Panc1 (cell line): ENCODE measurements at regions not wholly inside any gene's neighbourhood (a gene's known extent, or its start where the extent isn't known, plus 50 kb on each side); places are given as distances from the start of the nearest gene placed in this dataset.
"Not testable (repeated sequence)": the region's sequence is repeated elsewhere in the genome, so short reads cannot be mapped to it uniquely, and the experiment has no call there.

ENCODE experiments used
- ATAC-seq: fragments of 200-7000 bp; cut with Tn5 transposase; 2 replicates; pipeline ENCODE4 v1.9.1; 2020; ENCODE audit warnings: mild to moderate bottlenecking, moderate library complexity
- BruUV-seq: library from RNA; stranded (reverse); fragments of 400-500 nt; replicated peaks from 2 replicates; lab custom pipeline; 2021; lab: Mats Ljungman, UMichigan
- CTCF ChIA-PET: fragments of 300-600 bp; sonication (Branson Sonifier 250); formaldehyde crosslinking; loops from one replicate; lab custom pipeline; 2022; ENCODE audit warnings: antibody characterized with exemption; lab: Charles Lee
- POLR2A ChIA-PET: fragments of 300-600 bp; sonication (Branson Sonifier 250); formaldehyde crosslinking; loops from one replicate; lab custom pipeline; 2022; ENCODE audit warnings: antibody characterized with exemption; lab: Charles Lee
- DNase-seq: peaks from one replicate; pipeline ENCODE4 v3.0.0-alpha.2; 2010; ENCODE audit warnings: low read depth, low spot score
- H3K27ac ChIP-seq: 2 replicates; pipeline ENCODE4 v1.5.1; 2011; ENCODE audit warnings: mild to moderate bottlenecking, low read length, inconsistent platforms
- H3K27me3 ChIP-seq: fragments of 200-500 bp; sonication (Bioruptor generic); 2 replicates; pipeline ENCODE4 v1.6.0; 2014; ENCODE audit warnings: low read length, inconsistent platforms; ENCODE audit not compliant: control insufficient read depth, insufficient read depth
- H3K36me3 ChIP-seq: fragments of 200-500 bp; sonication (Bioruptor generic); 2 replicates; pipeline ENCODE4 v1.5.1; 2014; ENCODE audit warnings: inconsistent platforms, mild to moderate bottlenecking, low read length, moderate library complexity; ENCODE audit not compliant: control insufficient read depth, insufficient read depth
- H3K4me1 ChIP-seq: 2 replicates; pipeline ENCODE4 v1.5.1; 2011; ENCODE audit warnings: inconsistent platforms, mild to moderate bottlenecking, low read length, moderate library complexity; ENCODE audit not compliant: control insufficient read depth, insufficient read depth
- H3K4me3 ChIP-seq, 2 experiments: 2 replicates each; pipeline ENCODE4 v1.5.1; 2011 to 2012; ENCODE audit warnings: low read depth in 2 of 2, low read length in 2 of 2, mild to moderate bottlenecking in 2 of 2, inconsistent platforms in 1 of 2, moderate library complexity in 1 of 2
- H3K9me3 ChIP-seq: fragments of 200-500 bp; sonication (Bioruptor generic); 2 replicates; pipeline ENCODE4 v1.5.1; 2014; ENCODE audit warnings: low read depth, mild to moderate bottlenecking, inconsistent platforms, low read length, moderate library complexity; ENCODE audit not compliant: control insufficient read depth, insufficient read depth
- POLR2AphosphoS5 ChIP-seq: IDR thresholded peaks from 2 replicates; pipeline ENCODE4 v1.6.1; 2012; ENCODE audit warnings: mild to moderate bottlenecking, low read depth, low read length, moderate library complexity
- SIN3A ChIP-seq: IDR thresholded peaks from 2 replicates; pipeline ENCODE4 v1.6.1; 2012; ENCODE audit warnings: low read depth, mild to moderate bottlenecking, low read length, moderate library complexity, borderline replicate concordance; ENCODE audit not compliant: insufficient read depth
- in situ Hi-C: cut with HindIII; loops from 2 replicates; pipeline ENCODE4 v1.10.0; 2016; ENCODE audit warnings: low sequenced_read_pairs, low pct_unique_long_range_greater_than_20kb
- intact Hi-C: fragments of 100-400 bp; cut with micrococcal nuclease; formaldehyde crosslinking; loops from one replicate; pipeline ENCODE4 v1.10.0; 2022; ENCODE audit not compliant: unreplicated experiment
- TF ChIP-seq, protein P1 (sequence below): fragments of 450-650 bp; IDR thresholded peaks from 2 replicates; pipeline ENCODE4 v1.5.1; 2017; ENCODE audit warnings: mild to moderate bottlenecking
- TF ChIP-seq, protein P2 (sequence below), 2 experiments: IDR thresholded peaks; 2 replicates each; pipeline ENCODE4 v1.6.1; 2011 to 2012; ENCODE audit warnings: low read depth in 2 of 2, control low read depth in 1 of 2, low read length in 1 of 2, mild to moderate bottlenecking in 1 of 2, moderate library complexity in 1 of 2; ENCODE audit not compliant: insufficient read depth in 1 of 2

DNA sequence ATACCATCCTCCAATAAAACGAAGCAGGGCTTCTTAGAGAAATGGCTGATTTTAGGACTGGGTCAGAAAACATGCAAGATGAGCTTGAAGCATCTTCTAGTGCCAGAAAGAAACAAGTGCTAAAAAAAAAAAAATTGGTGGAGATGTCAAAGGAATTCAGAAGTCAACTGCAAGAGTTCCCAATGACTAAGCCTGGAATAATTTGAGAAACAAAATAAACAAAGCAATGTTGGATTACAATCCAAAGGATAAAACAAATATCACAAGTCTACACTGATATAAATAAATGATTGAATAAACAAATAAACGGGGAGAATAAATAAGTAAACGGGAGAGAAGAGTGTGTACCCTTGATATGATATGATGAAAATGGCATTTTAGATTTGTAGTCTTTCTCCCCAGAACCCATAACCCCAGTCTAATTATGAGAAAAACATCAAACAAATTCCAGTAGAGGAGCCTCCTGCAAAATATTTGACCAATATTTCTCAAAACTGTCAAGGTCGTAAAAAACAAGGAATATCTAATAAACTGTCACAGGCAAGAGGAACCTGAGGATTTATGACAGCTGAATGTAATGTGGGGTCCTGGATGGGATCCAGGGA, 63.5 kb upstream of the CCL21 start:
- BruUV-seq = no TSS peak
- Histone ChIP-seq H3K27me3 (peaks cover 15% of the 10 kb centered on the region), H3K4me3 (no peak overlapping the region), H3K27ac (no peak overlapping the region), H3K4me1 (no peaks in the 10 kb centered on the region), H3K36me3 (no peaks in the 10 kb centered on the region), H3K9me3 (no peaks in the 10 kb centered on the region)
- DNase-seq = no peak
- in situ Hi-C loops (no loop called here), intact Hi-C loops (no loop called here)
- TF ChIP-seq, protein P1, sequence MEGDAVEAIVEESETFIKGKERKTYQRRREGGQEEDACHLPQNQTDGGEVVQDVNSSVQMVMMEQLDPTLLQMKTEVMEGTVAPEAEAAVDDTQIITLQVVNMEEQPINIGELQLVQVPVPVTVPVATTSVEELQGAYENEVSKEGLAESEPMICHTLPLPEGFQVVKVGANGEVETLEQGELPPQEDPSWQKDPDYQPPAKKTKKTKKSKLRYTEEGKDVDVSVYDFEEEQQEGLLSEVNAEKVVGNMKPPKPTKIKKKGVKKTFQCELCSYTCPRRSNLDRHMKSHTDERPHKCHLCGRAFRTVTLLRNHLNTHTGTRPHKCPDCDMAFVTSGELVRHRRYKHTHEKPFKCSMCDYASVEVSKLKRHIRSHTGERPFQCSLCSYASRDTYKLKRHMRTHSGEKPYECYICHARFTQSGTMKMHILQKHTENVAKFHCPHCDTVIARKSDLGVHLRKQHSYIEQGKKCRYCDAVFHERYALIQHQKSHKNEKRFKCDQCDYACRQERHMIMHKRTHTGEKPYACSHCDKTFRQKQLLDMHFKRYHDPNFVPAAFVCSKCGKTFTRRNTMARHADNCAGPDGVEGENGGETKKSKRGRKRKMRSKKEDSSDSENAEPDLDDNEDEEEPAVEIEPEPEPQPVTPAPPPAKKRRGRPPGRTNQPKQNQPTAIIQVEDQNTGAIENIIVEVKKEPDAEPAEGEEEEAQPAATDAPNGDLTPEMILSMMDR = no peak
- no peak for TF ChIP-seq POLR2AphosphoS5
- no peak for ATAC-seq
- CTCF ChIA-PET = no interaction called here
- POLR2A ChIA-PET = no interaction called here

DNA sequence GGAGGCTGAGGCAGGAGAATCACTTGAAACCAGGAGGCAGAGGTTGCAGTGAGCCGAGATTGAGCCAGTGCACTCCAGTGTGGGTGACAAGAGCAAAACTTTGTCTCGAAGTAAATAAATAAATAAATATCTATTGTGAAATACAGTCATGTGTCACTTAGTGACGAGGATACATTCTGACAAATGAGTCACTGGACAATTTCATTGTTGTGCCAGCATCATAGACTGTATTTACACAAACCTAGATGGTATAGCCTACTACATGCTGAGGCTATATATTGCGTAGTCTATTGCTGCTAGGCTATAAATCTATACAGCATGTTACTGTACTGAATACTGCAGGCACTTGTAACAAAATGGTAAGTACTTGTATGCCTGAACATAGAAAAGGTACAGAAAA, 61.1 kb upstream of the CCL21 start:
- ATAC-seq = peak; percentile 56; the same call in 1 of the 2 replicates
- in situ Hi-C loops = no loop called here
- BruUV-seq = no TSS peak
- no peaks in the 10 kb centered on the region for H3K9me3 ChIP-seq
- DNase-seq = no peak
- H3K27ac ChIP-seq = no peak overlapping the region
- H3K4me1 ChIP-seq = no peaks in the 10 kb centered on the region
- CTCF ChIA-PET = no interaction called here
- H3K27me3 ChIP-seq = peaks cover 15% of the 10 kb centered on the region
- intact Hi-C loops = no loop called here
- no peak for TF ChIP-seq SIN3A
- TF ChIP-seq, protein P2, sequence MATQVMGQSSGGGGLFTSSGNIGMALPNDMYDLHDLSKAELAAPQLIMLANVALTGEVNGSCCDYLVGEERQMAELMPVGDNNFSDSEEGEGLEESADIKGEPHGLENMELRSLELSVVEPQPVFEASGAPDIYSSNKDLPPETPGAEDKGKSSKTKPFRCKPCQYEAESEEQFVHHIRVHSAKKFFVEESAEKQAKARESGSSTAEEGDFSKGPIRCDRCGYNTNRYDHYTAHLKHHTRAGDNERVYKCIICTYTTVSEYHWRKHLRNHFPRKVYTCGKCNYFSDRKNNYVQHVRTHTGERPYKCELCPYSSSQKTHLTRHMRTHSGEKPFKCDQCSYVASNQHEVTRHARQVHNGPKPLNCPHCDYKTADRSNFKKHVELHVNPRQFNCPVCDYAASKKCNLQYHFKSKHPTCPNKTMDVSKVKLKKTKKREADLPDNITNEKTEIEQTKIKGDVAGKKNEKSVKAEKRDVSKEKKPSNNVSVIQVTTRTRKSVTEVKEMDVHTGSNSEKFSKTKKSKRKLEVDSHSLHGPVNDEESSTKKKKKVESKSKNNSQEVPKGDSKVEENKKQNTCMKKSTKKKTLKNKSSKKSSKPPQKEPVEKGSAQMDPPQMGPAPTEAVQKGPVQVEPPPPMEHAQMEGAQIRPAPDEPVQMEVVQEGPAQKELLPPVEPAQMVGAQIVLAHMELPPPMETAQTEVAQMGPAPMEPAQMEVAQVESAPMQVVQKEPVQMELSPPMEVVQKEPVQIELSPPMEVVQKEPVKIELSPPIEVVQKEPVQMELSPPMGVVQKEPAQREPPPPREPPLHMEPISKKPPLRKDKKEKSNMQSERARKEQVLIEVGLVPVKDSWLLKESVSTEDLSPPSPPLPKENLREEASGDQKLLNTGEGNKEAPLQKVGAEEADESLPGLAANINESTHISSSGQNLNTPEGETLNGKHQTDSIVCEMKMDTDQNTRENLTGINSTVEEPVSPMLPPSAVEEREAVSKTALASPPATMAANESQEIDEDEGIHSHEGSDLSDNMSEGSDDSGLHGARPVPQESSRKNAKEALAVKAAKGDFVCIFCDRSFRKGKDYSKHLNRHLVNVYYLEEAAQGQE (IDR thresholded peaks at IDR 0.05; ENCODE audit: insufficient read depth in 1 of 2, low read depth in 2 of 2, low read length in 1 of 2) = no peak
- no peak for TF ChIP-seq POLR2AphosphoS5
- TF ChIP-seq, protein P1 = no peak
- no peak overlapping the region for H3K4me3 ChIP-seq
- no peaks in the 10 kb centered on the region for H3K36me3 ChIP-seq
- POLR2A ChIA-PET = no interaction called here

DNA sequence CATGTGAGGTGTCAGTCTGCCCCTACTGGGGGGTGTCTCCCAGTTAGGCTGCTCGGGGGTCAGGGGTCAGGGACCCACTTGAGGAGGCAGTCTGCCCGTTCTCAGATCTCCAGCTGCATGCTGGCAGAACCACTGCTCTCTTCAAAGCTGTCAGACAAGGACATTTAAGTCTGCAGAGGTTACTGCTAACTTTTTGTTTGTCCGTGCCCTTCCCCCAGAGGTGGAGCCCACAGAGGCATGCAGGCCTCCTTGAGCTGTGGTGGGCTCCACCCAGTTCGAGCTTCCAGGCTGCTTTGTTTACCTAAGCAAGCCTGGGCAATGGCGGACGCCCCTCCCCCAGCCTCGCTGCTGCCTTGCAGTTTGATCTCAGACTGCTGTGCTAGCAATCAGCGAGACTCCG, 57.2 kb upstream of the CCL21 start:
- CTCF ChIA-PET, H3K4me3 ChIP-seq, ATAC-seq, POLR2A ChIA-PET, H3K9me3 ChIP-seq, DNase-seq, in situ Hi-C loops, H3K36me3 ChIP-seq, BruUV-seq, intact Hi-C loops, H3K27me3 ChIP-seq, H3K27ac ChIP-seq, H3K4me1 ChIP-seq: not testable (repeated sequence)
